ENCODE measurements at regions not wholly inside any gene's neighbourhood (a gene's known extent, or its start where the extent isn't known, plus 50 kb on each side); places are given as distances from the start of the nearest gene placed in this dataset.
"Not testable (repeated sequence)": the region's sequence is repeated elsewhere in the genome, so short reads cannot be mapped to it uniquely, and the experiment has no call there.

GRCh38 chr1:29388884-29389283 is 152.6 kb downstream of the PTPRU start:
- TF ChIP-seq CTCF (conservative IDR thresholded peaks at IDR 0.05; ENCODE audit: low read depth, low read length), result no peak
- DNase-seq (ENCODE audit: low read depth), result no peak

GRCh38 chr1:29388170-29388569 is 151.8 kb downstream of the PTPRU start:
- no peak for DNase-seq (ENCODE audit: low read depth)
- TF ChIP-seq CTCF (conservative IDR thresholded peaks at IDR 0.05; ENCODE audit: low read depth, low read length), result no peak
- no peak overlapping the region for H3K4me3 ChIP-seq (ENCODE audit: low read depth, low read length)

More at GRCh38 chr1:29388884-29389283, 152.6 kb downstream of the PTPRU start:
- H3K4me3 ChIP-seq (ENCODE audit: low read depth, low read length), result no peak overlapping the region

GRCh38 chr1:29387210-29387609 is 150.9 kb downstream of the PTPRU start:
- DNase-seq (ENCODE audit: low read depth), result no peak
- no peak overlapping the region for H3K4me3 ChIP-seq (ENCODE audit: low read depth, low read length)
- TF ChIP-seq CTCF (conservative IDR thresholded peaks at IDR 0.05; ENCODE audit: low read depth, low read length), result no peak

- not testable (repeated sequence) for DNase-seq (ENCODE audit: low read depth); H3K4me3 ChIP-seq (ENCODE audit: low read depth, low read length)
Observed at GRCh38 chr1:29386453-29386852, 150.1 kb downstream of the PTPRU start.

GRCh38 chr1:29385966-29386365 is 149.6 kb downstream of the PTPRU start:
- no peak for DNase-seq (ENCODE audit: low read depth)
- H3K4me3 ChIP-seq (ENCODE audit: low read depth, low read length), result no peak overlapping the region
- TF ChIP-seq CTCF (conservative IDR thresholded peaks at IDR 0.05; ENCODE audit: low read depth, low read length), result no peak

- DNase-seq (ENCODE audit: low read depth), result no peak
- no peak for TF ChIP-seq CTCF (conservative IDR thresholded peaks at IDR 0.05; ENCODE audit: low read depth, low read length)
- H3K4me3 ChIP-seq (ENCODE audit: low read depth, low read length), result no peak overlapping the region
Observed at GRCh38 chr1:29384496-29385015, 148.2 kb downstream of the PTPRU start.

GRCh38 chr1:29383746-29384371 is 147.5 kb downstream of the PTPRU start:
- no peak for TF ChIP-seq CTCF (conservative IDR thresholded peaks at IDR 0.05; ENCODE audit: low read depth, low read length)
- peak; percentile 33 for DNase-seq (ENCODE audit: low read depth)
- no peak overlapping the region for H3K4me3 ChIP-seq (ENCODE audit: low read depth, low read length)

Data from choroid plexus epithelial cell (primary cell).